GM12875 (cell line): ENCODE measurements at regions not wholly inside any gene's neighbourhood (a gene's known extent, or its start where the extent isn't known, plus 50 kb on each side); places are given as distances from the start of the nearest gene placed in this dataset.

ENCODE experiments used
- H3K4me3 ChIP-seq: one replicate; pipeline ENCODE4 v1.5.1; 2011; ENCODE audit warnings: low read depth, low read length, control low read depth
- TF ChIP-seq, protein P1 (sequence below): IDR thresholded peaks from 2 replicates; pipeline ENCODE4 v1.5.1; 2011; ENCODE audit warnings: low read depth, mild to moderate bottlenecking, control low read depth, inconsistent platforms, low read length, moderate library complexity, borderline replicate concordance; ENCODE audit not compliant: insufficient read depth

DNA sequence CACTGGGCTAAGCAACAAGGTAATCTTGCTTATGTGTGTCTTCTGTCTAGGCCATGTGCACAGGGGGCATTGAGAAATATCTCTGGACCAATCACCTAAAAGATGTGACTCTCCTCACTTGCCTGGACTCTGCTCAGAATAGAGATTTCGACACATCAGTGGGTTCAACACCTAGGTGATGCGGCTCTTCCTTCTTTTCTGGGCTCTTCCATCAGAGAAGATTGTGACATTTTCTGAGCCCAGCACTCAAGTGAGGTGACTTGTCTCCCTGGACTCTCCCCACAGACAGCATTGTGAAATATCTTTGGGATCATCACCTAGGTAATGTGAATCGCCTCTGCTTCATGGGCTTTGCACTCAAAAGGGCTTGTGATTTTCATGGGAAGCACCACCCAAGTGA, 1904.1 kb downstream of the TP53TG3F start:
- no peak overlapping the region for H3K4me3 ChIP-seq
- TF ChIP-seq, protein P1, sequence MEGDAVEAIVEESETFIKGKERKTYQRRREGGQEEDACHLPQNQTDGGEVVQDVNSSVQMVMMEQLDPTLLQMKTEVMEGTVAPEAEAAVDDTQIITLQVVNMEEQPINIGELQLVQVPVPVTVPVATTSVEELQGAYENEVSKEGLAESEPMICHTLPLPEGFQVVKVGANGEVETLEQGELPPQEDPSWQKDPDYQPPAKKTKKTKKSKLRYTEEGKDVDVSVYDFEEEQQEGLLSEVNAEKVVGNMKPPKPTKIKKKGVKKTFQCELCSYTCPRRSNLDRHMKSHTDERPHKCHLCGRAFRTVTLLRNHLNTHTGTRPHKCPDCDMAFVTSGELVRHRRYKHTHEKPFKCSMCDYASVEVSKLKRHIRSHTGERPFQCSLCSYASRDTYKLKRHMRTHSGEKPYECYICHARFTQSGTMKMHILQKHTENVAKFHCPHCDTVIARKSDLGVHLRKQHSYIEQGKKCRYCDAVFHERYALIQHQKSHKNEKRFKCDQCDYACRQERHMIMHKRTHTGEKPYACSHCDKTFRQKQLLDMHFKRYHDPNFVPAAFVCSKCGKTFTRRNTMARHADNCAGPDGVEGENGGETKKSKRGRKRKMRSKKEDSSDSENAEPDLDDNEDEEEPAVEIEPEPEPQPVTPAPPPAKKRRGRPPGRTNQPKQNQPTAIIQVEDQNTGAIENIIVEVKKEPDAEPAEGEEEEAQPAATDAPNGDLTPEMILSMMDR: no peak

DNA sequence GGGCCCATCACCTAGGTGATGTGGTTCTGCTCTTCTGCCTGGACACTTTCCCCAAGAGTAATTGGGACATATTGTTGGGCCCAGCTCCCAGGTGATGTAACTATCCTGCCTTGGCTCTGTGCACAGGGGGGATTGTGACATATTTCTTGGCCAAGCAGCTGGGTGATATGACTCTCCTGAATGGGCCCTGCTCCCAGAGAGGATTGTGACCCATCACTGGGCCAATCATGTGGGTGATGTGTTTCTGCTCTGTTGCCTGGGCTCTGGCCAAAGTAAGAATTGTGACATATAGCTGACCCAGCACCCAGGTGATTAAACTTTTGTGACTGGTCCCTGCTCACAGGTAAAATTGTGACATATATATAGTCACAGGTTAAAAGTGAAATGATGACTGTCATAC, 1904.9 kb downstream of the TP53TG3F start:
- TF ChIP-seq, protein P1: no peak
- H3K4me3 ChIP-seq: no peak overlapping the region

DNA sequence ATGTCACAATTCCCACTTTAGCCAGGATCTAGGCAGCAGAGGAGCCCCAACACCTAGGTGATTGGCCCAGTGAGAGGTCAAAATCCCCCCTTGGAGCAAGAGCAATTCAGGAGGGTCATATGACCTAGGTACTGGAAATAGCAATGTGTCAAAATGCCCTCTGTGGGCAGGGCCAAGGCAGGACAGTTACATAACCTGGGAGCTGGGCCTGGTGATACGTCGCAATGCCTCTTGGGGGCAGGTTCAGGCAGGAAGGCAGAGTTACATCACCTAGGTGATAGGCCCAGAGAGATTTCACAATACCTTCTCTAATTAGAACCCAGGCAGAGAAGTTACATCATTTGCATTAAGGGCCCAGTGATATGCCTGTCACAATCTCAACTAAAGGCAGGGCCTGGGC, 1906.3 kb downstream of the TP53TG3F start:
- TF ChIP-seq, protein P1: no peak
- H3K4me3 ChIP-seq: no peak overlapping the region

DNA sequence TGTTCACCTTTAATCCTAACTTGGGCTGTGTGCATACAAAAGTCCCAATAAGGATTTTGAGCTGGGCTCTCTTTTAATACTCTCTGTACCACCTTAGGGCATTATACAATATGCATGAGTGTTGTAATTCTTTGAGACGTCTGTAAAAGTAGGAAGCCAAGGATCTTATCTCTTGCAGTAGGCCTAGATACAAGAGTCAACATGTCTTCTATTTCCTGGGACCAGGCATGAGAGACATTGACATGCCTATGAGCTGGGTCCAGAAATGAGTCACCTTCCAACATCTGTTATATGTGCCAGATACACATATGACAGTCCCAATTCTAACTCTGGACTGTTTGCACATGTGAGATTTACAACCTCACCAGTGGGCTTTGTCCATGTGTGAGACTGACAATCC, 1911.2 kb downstream of the TP53TG3F start:
- H3K4me3 ChIP-seq: no peak overlapping the region
- TF ChIP-seq, protein P1: no peak

DNA sequence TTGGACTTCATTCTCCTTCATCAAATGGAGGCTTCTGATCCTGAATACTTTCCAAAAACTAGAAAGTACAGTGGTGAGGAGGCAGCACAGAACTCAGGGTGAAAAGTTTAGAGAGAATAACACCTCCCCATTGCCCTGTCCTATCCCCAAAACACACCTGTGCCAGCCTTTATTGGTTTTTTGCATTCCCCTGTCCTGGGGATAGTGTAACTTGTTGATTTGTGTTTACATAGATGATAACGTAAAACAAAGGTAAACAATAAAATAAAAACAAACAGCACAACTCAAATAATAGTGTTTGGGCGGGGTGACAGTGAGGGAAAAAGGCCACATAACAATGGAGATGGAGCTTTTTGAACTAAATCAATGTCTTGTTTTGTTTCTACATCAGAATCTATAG, 1917.7 kb downstream of the TP53TG3F start:
- TF ChIP-seq, protein P1: no peak
- no peak overlapping the region for H3K4me3 ChIP-seq

DNA sequence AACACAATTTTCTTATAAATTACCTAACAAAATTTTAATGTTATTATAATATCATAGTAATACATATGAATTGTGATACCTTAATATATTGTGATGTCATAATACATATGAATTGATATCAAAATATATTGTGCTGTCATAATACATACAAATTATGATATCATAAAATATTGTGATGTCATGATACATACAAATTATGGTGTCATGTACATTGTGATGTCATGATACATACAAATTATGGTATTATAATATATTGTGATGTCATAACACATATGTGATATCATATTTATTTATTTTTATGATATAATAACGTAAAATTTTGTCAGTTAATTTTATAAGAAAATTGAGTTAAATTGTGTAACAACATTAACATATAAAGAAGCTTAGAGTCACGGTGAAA, 1927.2 kb downstream of the TP53TG3F start:
- H3K4me3 ChIP-seq: no peak overlapping the region
- TF ChIP-seq, protein P1: no peak

DNA sequence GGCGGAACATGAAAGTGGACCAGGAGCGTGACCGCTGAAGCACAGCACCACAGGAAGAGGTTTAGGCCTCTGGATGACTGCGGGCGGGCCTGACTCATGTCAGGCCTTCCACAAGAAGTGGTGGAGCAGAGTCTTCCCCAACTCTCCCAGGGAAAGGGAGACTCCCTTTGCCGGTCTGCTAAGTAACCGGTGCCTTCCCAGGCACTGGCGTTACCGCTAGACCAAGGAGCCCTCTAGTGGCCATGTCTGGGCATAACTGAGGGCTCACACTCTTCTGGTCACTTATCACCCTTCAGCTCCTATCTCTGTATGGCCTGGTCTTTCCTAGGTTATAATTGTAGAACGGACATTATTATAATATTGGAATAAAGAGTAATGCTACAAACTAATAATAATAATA, 1931.9 kb downstream of the TP53TG3F start:
- TF ChIP-seq, protein P1: peak; percentile 59; the same call in 1 of the 2 replicates
- no peak overlapping the region for H3K4me3 ChIP-seq
